Spleen (tissue), 11 donors: ENCODE measurements at regions not wholly inside any gene's neighbourhood (a gene's known extent, or its start where the extent isn't known, plus 50 kb on each side); places are given as distances from the start of the nearest gene placed in this dataset.
A peak's percentile ranks its signal among the peaks of the same experiment; 100 is the strongest.

Source experiments
- DNase-seq: peaks from one replicate; pipeline ENCODE4 v3.0.0-alpha.2; 2020
- H3K27ac ChIP-seq, 8 donors: fragments of 200-600 bp; sonication (generic) in 7 of 8; 1 replicate in 4 of 8; 2 replicates in 4 of 8; pipeline versions ENCODE4 v1.5.0 to v1.8.0; 2016 to 2021; ENCODE audit warnings: inconsistent platforms in 4 of 8, mild to moderate bottlenecking in 4 of 8, moderate library complexity in 1 of 8
- H3K27me3 ChIP-seq, 7 donors: fragments of 200-600 bp; sonication (generic) in 6 of 7; replicated peaks in 1 of 7; 1 replicate in 4 of 7; 2 replicates in 3 of 7; pipeline versions ENCODE4 v1.5.0 to v1.8.0; 2016 to 2021; ENCODE audit warnings: inconsistent platforms in 3 of 7, mild to moderate bottlenecking in 1 of 7
- H3K36me3 ChIP-seq, 6 donors: fragments of 200-600 bp; sonication (generic) in 5 of 6; 1 replicate in 4 of 6; 2 replicates in 2 of 6; pipeline versions ENCODE4 v1.5.0 to v1.8.0; 2016 to 2021; ENCODE audit warnings: inconsistent platforms in 2 of 6
- H3K4me1 ChIP-seq, 6 donors: fragments of 200-600 bp; sonication (generic) in 5 of 6; 1 replicate in 3 of 6; 2 replicates in 3 of 6; pipeline versions ENCODE4 v1.5.0 to v1.8.0; 2016 to 2021; ENCODE audit warnings: inconsistent platforms in 3 of 6
- H3K4me3 ChIP-seq, 8 donors: fragments of 200-600 bp; sonication (generic) in 7 of 8; 1 replicate in 4 of 8; 2 replicates in 4 of 8; pipeline versions ENCODE4 v1.5.0 to v1.8.0; 2016 to 2021; ENCODE audit warnings: inconsistent platforms in 4 of 8, mild to moderate bottlenecking in 4 of 8, moderate library complexity in 2 of 8
- H3K9me3 ChIP-seq, 8 donors: fragments of 200-600 bp; sonication (generic) in 7 of 8; 1 replicate in 4 of 8; 2 replicates in 4 of 8; pipeline versions ENCODE4 v1.5.0 to v1.8.0; 2016 to 2021; ENCODE audit warnings: inconsistent platforms in 4 of 8
- CTCF ChIP-seq, 11 experiments: fragments of 200-600 bp in 7 of 11; fragments of 450-650 bp in 4 of 11; sonication (generic) in 4 of 11; IDR thresholded peaks in 8 of 11; conservative IDR thresholded peaks in 3 of 11; 1 replicate in 7 of 11; 2 replicates in 4 of 11; pipeline versions ENCODE4 v1.4.0 to v1.8.0; 2016 to 2021; ENCODE audit warnings: antibody characterized with exemption in 11 of 11, inconsistent platforms in 4 of 11, mild to moderate bottlenecking in 1 of 11
- POLR2A ChIP-seq, 3 donors: fragments of 450-650 bp; IDR thresholded peaks; one replicate each; pipeline ENCODE4 v1.5.1; 2017; ENCODE audit warnings: antibody characterized with exemption in 3 of 3, mild to moderate bottlenecking in 1 of 3
- POLR2AphosphoS5 ChIP-seq, 3 donors: sonication (generic); formaldehyde crosslinking; IDR thresholded peaks; one replicate each; pipeline ENCODE4 v1.5.1; 2017; ENCODE audit warnings: antibody characterized with exemption in 3 of 3
- WGBS, 5 donors: extraction: QIAGEN DNeasy Blood & Tissue Kit in 3 of 5; methylation state at CpG; one replicate each; pipeline versions ENCODE4 v1.1.5 to v1.1.7; 2013 to 2018; 5-methylcytosine and 5-hydroxymethylcytosine counted together
- intact Hi-C: fragments of 100-400 bp; cut with DNase I; formaldehyde crosslinking; loops from one replicate; pipeline ENCODE4 v1.15.0; 2023; ENCODE audit warnings: low total_unique reads
- donor health status: healthy with polysubstance abuse.
- donor health status: DM: no; HTN: no; CAD: no; lungs with moderate emphysema.
- donor health status: DM: no; HTN: no; CAD: no.
- donor health status: Bipolar disorder and iron deficiency.
- donor health status: healthy.
- donor health status: DM: no; HTN: no; CAD: no.
- donor health status: DM: yes; HTN: yes; CAD: no.

GRCh38 chr2:23292024-23292423, 93.0 kb upstream of the KLHL29 start:
- intact Hi-C loops = no loop called here
- Histone ChIP-seq H3K27ac (no peak overlapping the region), H3K36me3 (no peaks in the 10 kb centered on the region), H3K4me1 (peaks cover 0 to 3% (median 0%) of the 10 kb centered on the region in 6 donors), H3K4me3 (no peak overlapping the region), H3K9me3 (no peaks in the 10 kb centered on the region), H3K27me3 (peaks cover 0 to 19% (median 0%) of the 10 kb centered on the region in 7 donors)
- no peak for TF ChIP-seq CTCF (IDR thresholded peaks at IDR 0.05 in 8 of 11, conservative IDR thresholded peaks at IDR 0.05 in 3 of 11)
- TF ChIP-seq POLR2A (IDR thresholded peaks at IDR 0.05) = no peak
- no peak for TF ChIP-seq POLR2AphosphoS5 (IDR thresholded peaks at IDR 0.05)
- no peak for DNase-seq
- 65 to 96% (median 88%) methylated on average over 2 to 3 of the region's 3 CpGs for WGBS, 5 donors

GRCh38 chr2:23293063-23293462, 91.9 kb upstream of the KLHL29 start:
- TF ChIP-seq POLR2A (IDR thresholded peaks at IDR 0.05) (no peak), CTCF (IDR thresholded peaks at IDR 0.05 in 8 of 11, conservative IDR thresholded peaks at IDR 0.05 in 3 of 11) (no peak)
- Histone ChIP-seq H3K4me1 (peaks cover 0 to 3% (median 0%) of the 10 kb centered on the region in 6 donors), H3K4me3 (no peak overlapping the region), H3K27ac (peak overlapping the region in 4 of 8 donors; percentile 14 to 31 (median 22)), H3K36me3 (no peaks in the 10 kb centered on the region), H3K27me3 (peaks cover 0 to 19% (median 0%) of the 10 kb centered on the region in 7 donors), H3K9me3 (no peaks in the 10 kb centered on the region)
- no peak for DNase-seq
- WGBS, 5 donors = 11 to 34% (median 23%) methylated on average over 6 of the region's 6 CpGs
- intact Hi-C loops = no loop called here

- WGBS, 5 donors = 53 to 80% (median 62%) methylated on average over 7 of the region's 7 CpGs
- H3K27me3 ChIP-seq = peaks cover 0 to 19% (median 0%) of the 10 kb centered on the region in 7 donors
- no peak for DNase-seq
- no peak for TF ChIP-seq POLR2AphosphoS5 (IDR thresholded peaks at IDR 0.05)
- TF ChIP-seq CTCF (IDR thresholded peaks at IDR 0.05 in 8 of 11, conservative IDR thresholded peaks at IDR 0.05 in 3 of 11) = no peak
- no peak for TF ChIP-seq POLR2A (IDR thresholded peaks at IDR 0.05)
- H3K4me3 ChIP-seq = no peak overlapping the region
- H3K4me1 ChIP-seq = peaks cover 0 to 3% (median 0%) of the 10 kb centered on the region in 6 donors
- no peaks in the 10 kb centered on the region for H3K9me3 ChIP-seq
- intact Hi-C loops = no loop called here
- peak overlapping the region in 5 of 8 donors; percentile 6 to 27 (median 19) for H3K27ac ChIP-seq
- H3K36me3 ChIP-seq = no peaks in the 10 kb centered on the region
Measured at GRCh38 chr2:23293731-23294130, 91.2 kb upstream of the KLHL29 start.

DNA sequence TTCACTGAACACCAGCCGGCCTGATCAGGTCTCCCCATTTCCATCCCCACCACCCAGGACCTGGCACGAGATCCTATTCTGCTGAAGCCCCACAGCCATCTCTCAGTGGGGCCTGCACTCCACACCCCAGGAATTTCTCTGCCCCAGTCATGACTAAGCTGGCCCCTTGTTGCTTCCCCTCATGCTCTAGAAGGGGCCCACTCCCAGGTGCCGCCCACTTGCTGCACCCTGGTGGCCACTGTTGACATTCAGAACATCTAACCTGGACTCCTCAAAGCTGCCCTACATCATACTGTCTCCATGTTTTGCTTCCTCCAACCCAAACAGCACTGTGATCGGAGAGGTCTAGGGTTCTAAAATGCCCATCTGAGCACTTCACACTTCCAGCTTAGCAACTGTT, 90.7 kb upstream of the KLHL29 start:
- no peak for TF ChIP-seq POLR2A (IDR thresholded peaks at IDR 0.05)
- no peak for TF ChIP-seq POLR2AphosphoS5 (IDR thresholded peaks at IDR 0.05)
- no peak for TF ChIP-seq CTCF (IDR thresholded peaks at IDR 0.05 in 8 of 11, conservative IDR thresholded peaks at IDR 0.05 in 3 of 11)
- intact Hi-C loops = no loop called here
- 68 to 79% (median 72%) methylated on average over 4 of the region's 4 CpGs for WGBS, 5 donors

More for the DNA sequence above, 90.7 kb upstream of the KLHL29 start:
- no peak for DNase-seq
- H3K27ac ChIP-seq = peak overlapping the region in 6 of 8 donors; percentile 4 to 27 (median 18)
- no peak overlapping the region for H3K4me3 ChIP-seq
- peaks cover 0 to 3% (median 0%) of the 10 kb centered on the region in 6 donors for H3K4me1 ChIP-seq
- H3K9me3 ChIP-seq = no peaks in the 10 kb centered on the region
- H3K36me3 ChIP-seq = no peaks in the 10 kb centered on the region
- H3K27me3 ChIP-seq = peaks cover 0 to 19% (median 0%) of the 10 kb centered on the region in 7 donors
